Keratinocyte (primary cell): ENCODE measurements at regions not wholly inside any gene's neighbourhood (a gene's known extent, or its start where the extent isn't known, plus 50 kb on each side); places are given as distances from the start of the nearest gene placed in this dataset.

ENCODE experiments used
- EZH2 ChIP-seq: IDR thresholded peaks from one replicate; pipeline ENCODE4 v1.6.1; 2012; ENCODE audit warnings: inconsistent platforms, mild to moderate bottlenecking, low read length, moderate library complexity
- TF ChIP-seq, protein P1 (sequence below), 3 experiments: IDR thresholded peaks in 1 of 3; conservative IDR thresholded peaks in 1 of 3; optimal IDR thresholded peaks in 1 of 3; 2 replicates in 2 of 3; 3 replicates in 1 of 3; pipeline versions ENCODE3 to v1.5.1; 2011; ENCODE audit warnings: low read length in 3 of 3, mild to moderate bottlenecking in 3 of 3, moderate library complexity in 2 of 3, control low read depth in 1 of 3, inconsistent platforms in 1 of 3; ENCODE audit not compliant: insufficient read depth in 2 of 3; ENCODE audit errors: extremely low read depth in 1 of 3

DNA sequence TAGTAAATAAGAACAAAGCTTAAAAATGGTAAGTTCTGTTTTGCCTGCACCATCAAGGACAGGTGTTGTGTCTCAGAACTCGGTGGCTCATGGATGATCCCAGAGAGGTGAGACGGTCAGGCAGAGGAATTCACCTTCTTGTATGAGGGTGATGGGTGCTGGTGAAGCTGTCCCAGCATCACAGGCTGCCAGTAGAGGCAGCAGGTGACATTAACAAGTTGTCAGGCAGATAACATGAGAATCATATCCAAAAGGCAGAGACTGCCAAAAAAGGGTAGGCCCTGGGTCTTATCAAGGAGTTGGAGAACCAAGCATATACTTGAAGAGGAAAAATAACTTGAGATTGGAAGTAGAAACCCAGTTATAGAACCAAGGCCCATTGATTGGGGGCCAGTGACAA, 437.8 kb downstream of the DYNC2H1 start:
- TF ChIP-seq, protein P1, sequence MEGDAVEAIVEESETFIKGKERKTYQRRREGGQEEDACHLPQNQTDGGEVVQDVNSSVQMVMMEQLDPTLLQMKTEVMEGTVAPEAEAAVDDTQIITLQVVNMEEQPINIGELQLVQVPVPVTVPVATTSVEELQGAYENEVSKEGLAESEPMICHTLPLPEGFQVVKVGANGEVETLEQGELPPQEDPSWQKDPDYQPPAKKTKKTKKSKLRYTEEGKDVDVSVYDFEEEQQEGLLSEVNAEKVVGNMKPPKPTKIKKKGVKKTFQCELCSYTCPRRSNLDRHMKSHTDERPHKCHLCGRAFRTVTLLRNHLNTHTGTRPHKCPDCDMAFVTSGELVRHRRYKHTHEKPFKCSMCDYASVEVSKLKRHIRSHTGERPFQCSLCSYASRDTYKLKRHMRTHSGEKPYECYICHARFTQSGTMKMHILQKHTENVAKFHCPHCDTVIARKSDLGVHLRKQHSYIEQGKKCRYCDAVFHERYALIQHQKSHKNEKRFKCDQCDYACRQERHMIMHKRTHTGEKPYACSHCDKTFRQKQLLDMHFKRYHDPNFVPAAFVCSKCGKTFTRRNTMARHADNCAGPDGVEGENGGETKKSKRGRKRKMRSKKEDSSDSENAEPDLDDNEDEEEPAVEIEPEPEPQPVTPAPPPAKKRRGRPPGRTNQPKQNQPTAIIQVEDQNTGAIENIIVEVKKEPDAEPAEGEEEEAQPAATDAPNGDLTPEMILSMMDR (optimal IDR thresholded peaks at IDR 0.05 in 1 of 3, IDR thresholded peaks at IDR 0.05 in 1 of 3, conservative IDR thresholded peaks at IDR 0.05 in 1 of 3; ENCODE audit: extremely low read depth in 1 of 3, insufficient read depth in 2 of 3, low read length in 3 of 3) = no peak
- TF ChIP-seq EZH2 = no peak
